ENCODE measurements at regions not wholly inside any gene's neighbourhood (a gene's known extent, or its start where the extent isn't known, plus 50 kb on each side); places are given as distances from the start of the nearest gene placed in this dataset.
A peak's percentile ranks its signal among the peaks of the same experiment; 100 is the strongest.

DNA sequence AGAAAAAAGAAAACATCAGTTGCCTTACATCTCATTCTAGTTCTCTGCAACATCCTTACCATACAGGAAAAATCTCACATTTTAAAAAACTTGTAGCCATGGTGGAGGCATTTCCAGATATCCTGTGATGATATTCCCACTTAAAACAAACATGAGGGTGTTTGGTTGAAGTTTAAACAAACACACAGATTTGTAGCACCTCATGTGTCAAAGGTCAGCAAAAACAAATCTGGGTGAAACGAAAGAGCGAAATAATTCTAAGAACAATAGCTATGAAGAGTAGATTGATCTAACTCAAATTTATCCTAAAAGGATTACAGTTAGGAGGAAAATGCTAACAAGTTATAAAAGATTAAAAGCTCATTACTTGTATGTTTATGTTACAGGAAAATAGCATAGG lies 83.1 kb upstream of the IRX5 start:
- H3K27ac ChIP-seq (ENCODE audit: extremely low read depth, low read depth, low read length): no peak overlapping the region
- H3K36me3 ChIP-seq (ENCODE audit: control insufficient read depth in 2 of 2, insufficient read depth in 1 of 2, low read length in 2 of 2): no peaks in the 10 kb centered on the region
- ChIA-PET CTCF (no interaction called here), POLR2A (no interaction called here)
- TF ChIP-seq ZNF560 (tag by site-specific recombination; IDR thresholded peaks at IDR 0.05; ENCODE audit: borderline replicate concordance) (no peak), ZNF404 (tag by site-specific recombination; IDR thresholded peaks at IDR 0.05) (no peak), KLF1 (tag by site-specific recombination; IDR thresholded peaks at IDR 0.05) (no peak), ZNF184 (tag by site-specific recombination; IDR thresholded peaks at IDR 0.05) (no peak), ZNF777 (tag by site-specific recombination; IDR thresholded peaks at IDR 0.05; ENCODE audit: borderline replicate concordance) (no peak), GFI1B (tag by site-specific recombination; IDR thresholded peaks at IDR 0.05) (no peak), HIC1 (tag by site-specific recombination; IDR thresholded peaks at IDR 0.05) (no peak), ZNF585B (tag by site-specific recombination; IDR thresholded peaks at IDR 0.05) (no peak), ZNF239 (tag by site-specific recombination; IDR thresholded peaks at IDR 0.05) (no peak), ZBTB26 (tag by site-specific recombination; optimal IDR thresholded peaks at IDR 0.05) (no peak), ZNF266 (tag by site-specific recombination; IDR thresholded peaks at IDR 0.05; ENCODE audit: low read depth) (no peak), MYNN (tag by site-specific recombination; IDR thresholded peaks at IDR 0.05; ENCODE audit: borderline replicate concordance) (no peak)
- TF ChIP-seq, protein P1, sequence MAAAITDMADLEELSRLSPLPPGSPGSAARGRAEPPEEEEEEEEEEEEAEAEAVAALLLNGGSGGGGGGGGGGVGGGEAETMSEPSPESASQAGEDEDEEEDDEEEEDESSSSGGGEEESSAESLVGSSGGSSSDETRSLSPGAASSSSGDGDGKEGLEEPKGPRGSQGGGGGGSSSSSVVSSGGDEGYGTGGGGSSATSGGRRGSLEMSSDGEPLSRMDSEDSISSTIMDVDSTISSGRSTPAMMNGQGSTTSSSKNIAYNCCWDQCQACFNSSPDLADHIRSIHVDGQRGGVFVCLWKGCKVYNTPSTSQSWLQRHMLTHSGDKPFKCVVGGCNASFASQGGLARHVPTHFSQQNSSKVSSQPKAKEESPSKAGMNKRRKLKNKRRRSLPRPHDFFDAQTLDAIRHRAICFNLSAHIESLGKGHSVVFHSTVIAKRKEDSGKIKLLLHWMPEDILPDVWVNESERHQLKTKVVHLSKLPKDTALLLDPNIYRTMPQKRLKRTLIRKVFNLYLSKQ (tag by site-specific recombination; IDR thresholded peaks at IDR 0.05; ENCODE audit: borderline replicate concordance): no peak
- H3K4me3 ChIP-seq (ENCODE audit: low read depth, low read length): no peak overlapping the region
- H3K9me3 ChIP-seq (ENCODE audit: control insufficient read depth, insufficient read depth, low read depth, low read length): no peaks in the 10 kb centered on the region; the same call in 1 of the 2 replicates
- 0 out of 2 replicates have a peak, but pooled peaks cover 5% of the 10 kb centered on the region for H3K4me1 ChIP-seq (ENCODE audit: control insufficient read depth, insufficient read depth, low read length)

GRCh38 chr16:54847207-54847606 lies 83.5 kb upstream of the IRX5 start:
- no peak overlapping the region for H3K4me3 ChIP-seq (ENCODE audit: low read depth, low read length)
- ChIA-PET CTCF (interaction anchor here (0.6 to 0.7 kb wide), 2 partner anchors 31 to 749 kb away, joined by 3 read pairs; no protein-coding TSS in a partner anchor), POLR2A (interaction anchor here (0.9 kb wide), 1 partner anchor 83 kb away, joined by 4 read pairs; the partner anchor contains the start of gene IRX5)
- H3K36me3 ChIP-seq (ENCODE audit: control insufficient read depth in 2 of 2, insufficient read depth in 1 of 2, low read length in 2 of 2): no peaks in the 10 kb centered on the region
- 0 out of 2 replicates have a peak, but pooled peaks cover 5% of the 10 kb centered on the region for H3K4me1 ChIP-seq (ENCODE audit: control insufficient read depth, insufficient read depth, low read length)
- H3K9me3 ChIP-seq (ENCODE audit: control insufficient read depth, insufficient read depth, low read depth, low read length): no peaks in the 10 kb centered on the region; the same call in 1 of the 2 replicates
- H3K27ac ChIP-seq (ENCODE audit: extremely low read depth, low read depth, low read length): no peak overlapping the region
- TF ChIP-seq ZNF423 (tag by site-specific recombination; IDR thresholded peaks at IDR 0.05) (no peak), ZNF433 (tag by site-specific recombination; IDR thresholded peaks at IDR 0.05; ENCODE audit: low read depth) (no peak), TSHZ1 (tag by site-specific recombination; IDR thresholded peaks at IDR 0.05; ENCODE audit: borderline replicate concordance) (no peak), KLF16 (tag by site-specific recombination; IDR thresholded peaks at IDR 0.05) (no peak), KLF7 (tag by site-specific recombination; IDR thresholded peaks at IDR 0.05; ENCODE audit: borderline replicate concordance) (no peak), ZNF184 (tag by site-specific recombination; IDR thresholded peaks at IDR 0.05) (no peak), ZFHX2 (tag by site-specific recombination; conservative IDR thresholded peaks at IDR 0.05) (no peak), ZNF239 (tag by site-specific recombination; IDR thresholded peaks at IDR 0.05) (no peak), HIC1 (tag by site-specific recombination; IDR thresholded peaks at IDR 0.05) (peak; percentile 40; the same call in 1 of the 2 replicates), ZNF221 (tag by site-specific recombination; IDR thresholded peaks at IDR 0.05; ENCODE audit: borderline replicate concordance) (no peak)
